GM19372 (cell line): ENCODE measurements at regions not wholly inside any gene's neighbourhood (a gene's known extent, or its start where the extent isn't known, plus 50 kb on each side); places are given as distances from the start of the nearest gene placed in this dataset.

ENCODE experiments used
- ATAC-seq: cut with Tn5 transposase; IDR thresholded peaks from one replicate; pipeline ENCODE4 v1.9.1; 2021; ENCODE audit warnings: mild to moderate bottlenecking, low read depth, moderate library complexity; ENCODE audit not compliant: unreplicated experiment

- ATAC-seq = no peak
Measured at GRCh38 chr1:29744684-29745490, 508.6 kb downstream of the PTPRU start.

- no peak for ATAC-seq
Measured at GRCh38 chr1:29743931-29744330, 507.6 kb downstream of the PTPRU start.

- no peak for ATAC-seq
Measured at GRCh38 chr1:29743264-29743663, 506.9 kb downstream of the PTPRU start.

- ATAC-seq = no peak
Measured at GRCh38 chr1:29739176-29739575, 502.9 kb downstream of the PTPRU start.

- ATAC-seq = no peak
Measured at GRCh38 chr1:29736582-29737188, 500.4 kb downstream of the PTPRU start.

- ATAC-seq = no peak
Measured at GRCh38 chr1:29732453-29732852, 496.1 kb downstream of the PTPRU start.

GRCh38 chr1:29730623-29731022, 494.3 kb downstream of the PTPRU start:
- no peak for ATAC-seq

- no peak for ATAC-seq
Measured at GRCh38 chr1:29729281-29729680, 493.0 kb downstream of the PTPRU start.

GRCh38 chr1:29728703-29729102, 492.4 kb downstream of the PTPRU start:
- ATAC-seq = no peak

GRCh38 chr1:29725262-29725661, 488.9 kb downstream of the PTPRU start:
- ATAC-seq = no peak

GRCh38 chr1:29722598-29722997, 486.3 kb downstream of the PTPRU start:
- ATAC-seq = no peak

- ATAC-seq = no peak
Measured at GRCh38 chr1:29719253-29719652, 482.9 kb downstream of the PTPRU start.

GRCh38 chr1:29718791-29719190, 482.5 kb downstream of the PTPRU start:
- ATAC-seq = no peak

- no peak for ATAC-seq
Measured at GRCh38 chr1:29716306-29716705, 480.0 kb downstream of the PTPRU start.

- no peak for ATAC-seq
Measured at GRCh38 chr1:29713857-29714256, 477.5 kb downstream of the PTPRU start.

GRCh38 chr1:29712801-29713200, 476.5 kb downstream of the PTPRU start:
- ATAC-seq = no peak

GRCh38 chr1:29712284-29712651, 475.9 kb downstream of the PTPRU start:
- ATAC-seq = no peak

- no peak for ATAC-seq
Measured at GRCh38 chr1:29711582-29712283, 475.4 kb downstream of the PTPRU start.

- ATAC-seq = no peak
Measured at GRCh38 chr1:29709704-29710280, 473.5 kb downstream of the PTPRU start.

GRCh38 chr1:29708796-29709703, 472.7 kb downstream of the PTPRU start:
- no peak for ATAC-seq
